ENCODE measurements at regions not wholly inside any gene's neighbourhood (a gene's known extent, or its start where the extent isn't known, plus 50 kb on each side); places are given as distances from the start of the nearest gene placed in this dataset.

DNA sequence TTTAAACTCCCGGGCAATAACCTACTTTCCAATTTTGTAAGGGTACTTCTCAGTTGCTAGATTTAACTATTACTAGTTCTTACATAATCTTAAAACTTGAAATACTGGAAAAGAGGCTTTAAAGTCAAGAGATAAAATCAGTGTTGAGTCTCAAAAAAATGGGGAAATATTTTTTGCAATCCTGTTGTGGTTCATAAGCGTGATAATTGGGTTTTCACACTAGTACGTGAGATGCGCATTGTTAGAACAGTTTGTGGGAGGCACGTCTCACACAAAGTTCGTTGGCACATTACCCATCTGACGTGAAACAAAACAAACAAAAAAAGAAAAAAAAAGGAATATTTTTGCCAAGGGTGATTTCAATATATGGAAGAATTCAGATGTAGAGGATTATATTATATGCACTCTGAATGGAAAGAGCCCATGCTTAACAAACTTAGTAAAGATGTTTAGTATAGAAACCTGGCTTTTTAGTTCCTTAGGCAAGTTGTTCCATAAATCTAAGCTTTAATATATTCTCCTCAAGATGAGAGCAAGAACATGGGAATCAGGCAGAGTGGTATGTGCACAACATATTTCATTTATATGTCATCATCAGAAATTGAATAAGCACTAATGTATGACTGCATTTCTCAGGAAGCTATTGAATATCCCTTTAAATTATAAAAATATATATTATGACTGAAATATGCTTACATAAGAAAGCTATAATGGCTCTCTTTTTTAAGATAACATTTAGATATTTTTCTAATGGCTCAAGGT lies 73.9 kb upstream of the TNFSF4 start:
- Mint-ChIP-seq H3K9me3 (no peaks in the 10 kb centered on the region), H3K4me1 (peaks cover 11% of the 10 kb centered on the region), H3K4me3 (no peak overlapping the region), H3K27me3 (no peaks in the 10 kb centered on the region), H3K27ac (ENCODE audit: low read depth) (no peak overlapping the region), H3K36me3 (ENCODE audit: insufficient read depth) (no peaks in the 10 kb centered on the region)
- DNase-seq (ENCODE audit: low spot score in 2 of 2) (no peak), ATAC-seq (replicated peaks; ENCODE audit: extremely low read depth, poor library complexity, severe bottlenecking) (no peak)

- no peaks in the 10 kb centered on the region for H3K36me3 Mint-ChIP-seq (ENCODE audit: insufficient read depth)
- no peaks in the 10 kb centered on the region for H3K9me3 Mint-ChIP-seq
- no peak overlapping the region for H3K27ac Mint-ChIP-seq (ENCODE audit: low read depth)
- ATAC-seq (replicated peaks; ENCODE audit: extremely low read depth, poor library complexity, severe bottlenecking): no peak
- no peaks in the 10 kb centered on the region for H3K27me3 Mint-ChIP-seq
- peaks cover 6% of the 10 kb centered on the region for H3K4me1 Mint-ChIP-seq
- no peak for DNase-seq (ENCODE audit: low spot score in 2 of 2)
- no peak overlapping the region for H3K4me3 Mint-ChIP-seq
Observed at GRCh38 chr1:173285048-173285447, 77.9 kb upstream of the TNFSF4 start.

GRCh38 chr1:173287785-173288184 lies 80.7 kb upstream of the TNFSF4 start:
- Mint-ChIP-seq H3K4me1 (peaks cover 14% of the 10 kb centered on the region), H3K36me3 (ENCODE audit: insufficient read depth) (peaks cover 2% of the 10 kb centered on the region), H3K4me3 (no peak overlapping the region), H3K27ac (ENCODE audit: low read depth) (no peak overlapping the region), H3K27me3 (no peaks in the 10 kb centered on the region), H3K9me3 (no peaks in the 10 kb centered on the region)
- ATAC-seq (replicated peaks; ENCODE audit: extremely low read depth, poor library complexity, severe bottlenecking) (no peak), DNase-seq (ENCODE audit: low spot score in 2 of 2) (no peak)

GRCh38 chr1:173293756-173294155 lies 86.6 kb upstream of the TNFSF4 start:
- H3K27me3 Mint-ChIP-seq: no peaks in the 10 kb centered on the region

DNA sequence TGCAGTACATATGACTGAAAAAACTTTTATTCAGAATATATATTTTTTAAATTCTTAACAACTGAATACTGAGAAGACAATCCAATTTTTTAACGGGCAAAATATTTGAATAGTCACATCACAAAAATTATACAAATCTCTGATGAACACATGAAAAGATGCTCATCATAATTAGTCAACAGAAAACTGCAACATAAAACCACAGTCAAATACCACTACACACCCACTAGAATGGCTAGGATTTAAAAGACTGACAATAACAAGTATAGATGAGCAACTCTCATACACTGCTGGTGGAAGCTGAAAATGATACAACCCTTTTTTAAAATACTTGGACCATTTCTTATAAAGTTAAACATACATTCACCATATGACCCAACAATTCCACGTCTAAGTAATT lies 87.7 kb upstream of the TNFSF4 start:
- Mint-ChIP-seq H3K27me3 (no peaks in the 10 kb centered on the region), H3K36me3 (ENCODE audit: insufficient read depth) (peaks cover 2% of the 10 kb centered on the region), H3K27ac (ENCODE audit: low read depth) (no peak overlapping the region), H3K4me3 (no peak overlapping the region), H3K4me1 (peaks cover 29% of the 10 kb centered on the region), H3K9me3 (no peaks in the 10 kb centered on the region)
- DNase-seq (ENCODE audit: low spot score in 2 of 2) (no peak), ATAC-seq (replicated peaks; ENCODE audit: extremely low read depth, poor library complexity, severe bottlenecking) (no peak)

More at GRCh38 chr1:173293756-173294155, 86.6 kb upstream of the TNFSF4 start:
- Mint-ChIP-seq H3K4me1 (peaks cover 29% of the 10 kb centered on the region), H3K9me3 (no peaks in the 10 kb centered on the region), H3K27ac (ENCODE audit: low read depth) (no peak overlapping the region), H3K36me3 (ENCODE audit: insufficient read depth) (peaks cover 2% of the 10 kb centered on the region), H3K4me3 (no peak overlapping the region)
- no peak for ATAC-seq (replicated peaks; ENCODE audit: extremely low read depth, poor library complexity, severe bottlenecking)
- no peak for DNase-seq (ENCODE audit: low spot score in 2 of 2)

GRCh38 chr1:173295391-173295790 lies 88.3 kb upstream of the TNFSF4 start:
- no peaks in the 10 kb centered on the region for H3K9me3 Mint-ChIP-seq
- H3K27me3 Mint-ChIP-seq: no peaks in the 10 kb centered on the region
- ATAC-seq (replicated peaks; ENCODE audit: extremely low read depth, poor library complexity, severe bottlenecking) (no peak), DNase-seq (ENCODE audit: low spot score in 2 of 2) (no peak)
- H3K4me3 Mint-ChIP-seq: no peak overlapping the region
- H3K4me1 Mint-ChIP-seq: peaks cover 28% of the 10 kb centered on the region
- peaks cover 2% of the 10 kb centered on the region for H3K36me3 Mint-ChIP-seq (ENCODE audit: insufficient read depth)
- no peak overlapping the region for H3K27ac Mint-ChIP-seq (ENCODE audit: low read depth)

DNA sequence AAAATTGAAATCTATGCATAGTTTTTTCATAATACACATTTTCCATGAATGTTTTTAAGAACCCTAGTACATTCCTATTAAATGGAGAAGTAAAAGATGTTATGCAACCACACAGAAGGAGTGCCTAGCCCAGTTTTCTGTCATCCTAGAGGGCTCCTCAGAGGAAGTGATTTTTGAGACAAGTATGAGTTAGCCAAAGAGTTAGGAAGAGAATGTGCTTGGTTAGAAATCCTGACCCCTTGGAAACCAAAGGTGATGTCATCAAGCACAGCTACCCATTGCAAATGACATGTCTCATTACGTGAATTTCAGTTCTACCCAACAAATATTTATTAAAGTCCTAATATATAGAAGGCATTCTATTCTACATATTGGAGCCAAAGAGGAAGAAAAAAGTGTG lies 88.9 kb upstream of the TNFSF4 start:
- Mint-ChIP-seq H3K4me1 (peaks cover 22% of the 10 kb centered on the region), H3K36me3 (ENCODE audit: insufficient read depth) (peaks cover 2% of the 10 kb centered on the region), H3K4me3 (no peak overlapping the region), H3K9me3 (no peaks in the 10 kb centered on the region), H3K27ac (ENCODE audit: low read depth) (no peak overlapping the region), H3K27me3 (no peaks in the 10 kb centered on the region)
- ATAC-seq (replicated peaks; ENCODE audit: extremely low read depth, poor library complexity, severe bottlenecking) (no peak), DNase-seq (ENCODE audit: low spot score in 2 of 2) (no peak)

DNA sequence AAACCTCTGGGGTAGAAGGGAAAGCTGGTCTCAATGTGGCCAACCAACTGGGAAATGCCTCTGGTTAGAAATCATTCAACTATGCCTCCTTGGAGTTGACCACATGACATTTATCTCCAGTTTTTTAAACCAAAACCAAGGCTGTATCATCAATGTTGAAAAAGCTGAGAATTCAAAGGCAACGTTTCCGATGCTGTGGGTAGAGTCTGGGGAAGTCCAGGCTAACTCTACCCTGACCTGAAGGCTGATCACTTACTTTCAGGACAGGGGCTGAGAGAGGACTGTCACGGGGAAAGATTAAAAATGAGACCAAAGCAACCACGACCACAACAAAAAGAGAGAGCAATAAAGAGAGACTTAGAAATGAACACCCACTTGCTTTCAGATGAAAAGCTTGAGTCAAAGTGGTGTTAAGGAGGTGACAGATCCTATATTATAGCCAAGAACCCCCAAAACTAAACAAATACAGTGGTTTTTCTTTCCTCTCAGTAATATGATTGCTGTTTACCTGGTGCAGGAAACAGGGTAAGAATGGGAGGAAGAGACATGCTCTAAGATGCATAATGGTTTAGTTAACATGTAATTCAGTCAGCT lies 90.8 kb upstream of the TNFSF4 start:
- ATAC-seq (replicated peaks; ENCODE audit: extremely low read depth, poor library complexity, severe bottlenecking) (peak; percentile 32), DNase-seq (ENCODE audit: low spot score in 2 of 2) (no peak)
- no peak overlapping the region for H3K27ac Mint-ChIP-seq (ENCODE audit: low read depth)
- no peaks in the 10 kb centered on the region for H3K9me3 Mint-ChIP-seq
- H3K36me3 Mint-ChIP-seq (ENCODE audit: insufficient read depth): no peaks in the 10 kb centered on the region
- H3K27me3 Mint-ChIP-seq: no peaks in the 10 kb centered on the region
- H3K4me3 Mint-ChIP-seq: no peak overlapping the region
- peaks cover 15% of the 10 kb centered on the region for H3K4me1 Mint-ChIP-seq

DNA sequence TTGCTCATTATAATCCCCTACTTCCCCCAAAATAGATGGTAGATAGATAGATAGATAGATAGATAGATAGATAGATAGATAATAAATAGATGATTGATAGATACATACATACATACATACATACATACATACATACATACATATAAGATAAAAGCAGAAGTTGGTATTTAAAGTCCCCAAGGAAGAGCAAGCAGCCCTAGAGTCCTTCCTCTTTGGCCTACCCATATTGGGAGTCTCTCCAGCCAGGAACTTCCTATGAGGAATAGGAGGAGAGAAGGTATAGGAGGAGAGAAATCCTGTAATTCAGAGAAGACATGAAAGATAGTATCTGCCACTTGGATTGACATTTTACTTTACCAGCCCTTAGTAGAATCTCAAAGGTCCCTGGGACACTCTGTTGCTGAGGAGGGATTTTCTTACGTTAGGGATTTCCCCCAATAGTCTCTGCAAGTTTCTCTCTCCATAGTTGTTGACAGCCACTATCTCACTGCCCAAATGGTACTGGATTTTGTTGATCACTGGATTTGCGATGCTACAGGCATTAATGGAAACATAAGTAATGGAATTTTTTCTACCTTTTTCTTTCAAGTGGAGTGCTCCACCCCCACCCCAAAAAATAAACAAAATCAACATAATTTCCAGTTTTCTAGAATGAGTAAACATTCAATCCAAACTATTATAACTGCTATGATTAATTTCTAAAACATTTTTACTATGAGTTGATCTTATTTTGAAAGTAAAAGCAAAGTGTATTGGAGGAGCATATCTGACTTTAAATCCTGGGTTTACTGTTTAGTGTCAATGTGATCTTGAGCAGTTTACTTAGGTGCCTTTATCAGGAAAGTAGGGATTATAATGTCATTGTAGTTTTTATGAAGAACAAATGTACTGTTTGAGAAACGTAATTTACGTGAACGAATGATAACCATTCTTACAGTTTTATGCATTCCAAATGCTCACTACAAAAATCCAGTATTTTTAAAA lies 93.2 kb upstream of the TNFSF4 start:
- H3K27ac Mint-ChIP-seq (ENCODE audit: low read depth): no peak overlapping the region
- peaks cover 15% of the 10 kb centered on the region for H3K4me1 Mint-ChIP-seq
- H3K4me3 Mint-ChIP-seq: no peak overlapping the region
- no peaks in the 10 kb centered on the region for H3K27me3 Mint-ChIP-seq
- no peaks in the 10 kb centered on the region for H3K9me3 Mint-ChIP-seq
- ATAC-seq (replicated peaks; ENCODE audit: extremely low read depth, poor library complexity, severe bottlenecking) (no peak), DNase-seq (ENCODE audit: low spot score in 2 of 2) (no peak)
- H3K36me3 Mint-ChIP-seq (ENCODE audit: insufficient read depth): no peaks in the 10 kb centered on the region

GRCh38 chr1:173301507-173301906 lies 94.4 kb upstream of the TNFSF4 start:
- Mint-ChIP-seq H3K9me3 (no peaks in the 10 kb centered on the region), H3K27ac (ENCODE audit: low read depth) (no peak overlapping the region), H3K36me3 (ENCODE audit: insufficient read depth) (no peaks in the 10 kb centered on the region), H3K27me3 (no peaks in the 10 kb centered on the region), H3K4me1 (peaks cover 15% of the 10 kb centered on the region), H3K4me3 (no peak overlapping the region)
- ATAC-seq (replicated peaks; ENCODE audit: extremely low read depth, poor library complexity, severe bottlenecking) (no peak), DNase-seq (ENCODE audit: low spot score in 2 of 2) (no peak)

- no peaks in the 10 kb centered on the region for H3K9me3 Mint-ChIP-seq
- H3K4me1 Mint-ChIP-seq: peaks cover 13% of the 10 kb centered on the region
- H3K4me3 Mint-ChIP-seq: no peak overlapping the region
- DNase-seq (ENCODE audit: low spot score in 2 of 2) (no peak), ATAC-seq (replicated peaks; ENCODE audit: extremely low read depth, poor library complexity, severe bottlenecking) (no peak)
- no peak overlapping the region for H3K27ac Mint-ChIP-seq (ENCODE audit: low read depth)
- no peaks in the 10 kb centered on the region for H3K36me3 Mint-ChIP-seq (ENCODE audit: insufficient read depth)
- no peaks in the 10 kb centered on the region for H3K27me3 Mint-ChIP-seq
Observed at GRCh38 chr1:173302366-173302765, 95.2 kb upstream of the TNFSF4 start.

GRCh38 chr1:173302890-173303829 lies 96.0 kb upstream of the TNFSF4 start:
- no peak for DNase-seq (ENCODE audit: low spot score in 2 of 2)
- Mint-ChIP-seq H3K4me3 (no peak overlapping the region), H3K9me3 (no peaks in the 10 kb centered on the region), H3K27ac (ENCODE audit: low read depth) (no peak overlapping the region), H3K27me3 (no peaks in the 10 kb centered on the region), H3K36me3 (ENCODE audit: insufficient read depth) (no peaks in the 10 kb centered on the region), H3K4me1 (peaks cover 5% of the 10 kb centered on the region)
- ATAC-seq (replicated peaks; ENCODE audit: extremely low read depth, poor library complexity, severe bottlenecking): no peak
